HG02571 (cell line): ENCODE measurements at regions not wholly inside any gene's neighbourhood (a gene's known extent, or its start where the extent isn't known, plus 50 kb on each side); places are given as distances from the start of the nearest gene placed in this dataset.

Experiments
- ATAC-seq: cut with Tn5 transposase; IDR thresholded peaks from one replicate; pipeline ENCODE4 v1.9.1; 2021; ENCODE audit warnings: mild to moderate bottlenecking, moderate library complexity; ENCODE audit not compliant: unreplicated experiment

DNA sequence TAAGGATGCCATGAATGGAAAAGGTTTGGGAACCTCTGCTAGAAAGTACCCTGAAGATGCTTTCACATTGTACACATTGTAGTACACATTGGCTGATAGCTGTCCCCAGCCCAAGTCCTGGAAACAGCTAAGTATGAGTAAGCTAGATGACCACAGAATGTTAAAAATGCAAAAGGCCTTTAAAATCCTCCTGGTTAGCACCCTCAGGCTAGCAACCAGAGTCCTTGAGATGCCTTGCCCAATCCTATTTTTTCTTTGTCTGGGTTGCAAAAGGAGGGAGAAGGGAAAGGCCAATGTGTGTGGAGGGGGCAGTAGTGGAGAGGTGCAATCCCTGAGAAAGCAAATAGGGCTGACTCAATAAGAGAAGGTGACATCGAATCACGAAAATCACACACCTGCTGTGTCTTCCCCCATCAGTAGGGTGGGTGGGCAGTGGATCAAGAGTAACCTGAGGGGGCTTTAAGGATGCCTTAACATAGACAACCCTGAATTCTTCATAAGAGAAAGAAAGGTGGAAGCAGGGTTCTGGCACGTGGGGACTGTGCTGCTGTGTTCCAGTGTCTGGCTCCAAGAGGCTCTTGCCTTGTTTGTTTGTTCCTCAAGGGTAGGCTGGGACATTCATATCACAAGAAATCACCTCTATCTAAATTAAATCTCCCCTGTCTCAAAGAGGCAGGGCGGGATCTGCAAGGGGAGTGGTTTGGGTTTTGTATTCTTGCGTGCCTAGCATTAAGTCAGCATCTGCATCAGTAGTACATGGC is 266.2 kb upstream of the PLXNA2 start:
- no peak for ATAC-seq

DNA sequence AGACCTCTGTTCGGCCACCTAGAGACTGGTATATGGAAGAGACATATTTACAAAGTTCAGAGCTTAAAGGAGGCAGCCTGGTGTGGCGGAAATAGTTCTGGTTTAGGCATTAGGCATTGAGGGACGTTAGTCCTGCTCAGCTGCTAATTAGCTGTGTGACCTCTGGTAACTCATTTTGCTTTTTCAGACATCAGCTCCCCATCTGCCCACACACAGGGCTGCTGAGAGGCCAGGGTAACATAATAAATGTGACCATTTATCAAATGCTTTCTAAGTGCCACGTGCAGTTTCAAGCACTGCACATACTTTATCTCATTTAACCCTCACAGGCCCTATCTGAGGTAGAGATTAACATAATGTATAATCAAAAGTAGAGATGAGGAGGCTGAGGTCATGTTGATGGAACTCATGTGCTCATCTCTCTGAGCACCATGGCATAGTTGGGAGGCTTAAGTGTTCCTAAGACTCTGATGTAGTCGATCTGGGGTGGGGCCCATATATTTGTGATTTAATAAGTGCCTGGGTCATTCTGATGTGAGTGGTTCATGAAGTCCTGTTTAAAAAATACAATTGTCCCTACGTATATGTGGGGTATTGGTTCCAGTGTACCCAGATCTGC is 267.2 kb upstream of the PLXNA2 start:
- no peak for ATAC-seq

DNA sequence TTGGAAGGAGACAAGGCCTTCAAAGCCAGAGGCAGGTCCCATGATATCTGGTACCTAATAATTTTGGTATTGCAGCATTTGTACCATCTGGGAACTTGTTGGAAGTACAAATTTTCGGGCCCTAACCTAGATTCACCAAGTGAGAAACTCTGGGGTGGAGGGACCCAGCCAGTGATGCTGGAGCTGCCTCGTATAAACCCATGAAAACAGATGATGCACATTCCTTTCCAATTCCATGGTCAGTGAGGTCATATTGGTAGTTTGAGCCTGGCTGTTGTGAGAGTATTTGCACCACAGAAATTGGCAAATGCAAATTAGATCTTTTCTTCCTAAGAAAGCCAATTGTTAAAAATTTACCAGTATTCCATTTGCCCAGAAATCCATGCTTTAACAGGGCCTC is 269.6 kb upstream of the PLXNA2 start:
- no peak for ATAC-seq

DNA sequence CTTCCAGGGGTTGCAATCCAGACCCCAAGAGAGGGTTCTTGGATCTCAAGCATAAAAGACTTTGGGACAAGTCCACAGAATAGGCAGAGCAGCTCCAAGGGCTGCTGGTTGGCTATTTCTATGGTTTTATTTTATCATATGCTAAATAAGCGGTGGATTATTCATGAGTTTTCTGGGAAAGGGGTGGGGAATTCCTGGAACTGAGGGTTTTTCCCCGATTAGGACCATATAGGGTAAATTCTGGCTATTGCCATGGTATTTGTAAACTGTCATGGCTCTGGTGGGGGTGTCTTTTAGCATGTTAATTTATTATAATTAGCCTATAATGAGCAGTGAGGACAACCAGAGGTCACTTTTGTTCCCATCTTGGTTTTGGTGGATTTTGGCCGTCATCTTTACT is 270.9 kb upstream of the PLXNA2 start:
- ATAC-seq: no peak

DNA sequence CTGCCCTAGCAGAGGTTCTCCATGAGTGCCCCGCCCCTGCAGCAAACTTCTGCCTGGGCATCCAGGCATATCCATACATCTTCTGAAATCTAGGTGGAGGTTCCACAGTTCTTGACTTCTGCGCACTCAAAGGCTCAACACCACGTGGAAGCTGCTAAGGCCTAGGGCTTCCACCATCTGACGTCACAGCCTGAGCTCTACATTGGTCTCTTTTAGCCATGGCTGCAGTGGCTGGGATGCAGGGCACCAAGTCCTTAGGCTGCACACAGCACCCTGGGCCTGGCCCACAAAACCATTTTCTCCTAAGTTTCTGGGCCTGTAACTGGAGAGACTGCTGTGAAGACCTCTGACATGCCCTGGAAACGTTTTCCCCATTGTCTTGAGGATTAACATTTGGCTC is 272.6 kb upstream of the PLXNA2 start:
- no peak for ATAC-seq

DNA sequence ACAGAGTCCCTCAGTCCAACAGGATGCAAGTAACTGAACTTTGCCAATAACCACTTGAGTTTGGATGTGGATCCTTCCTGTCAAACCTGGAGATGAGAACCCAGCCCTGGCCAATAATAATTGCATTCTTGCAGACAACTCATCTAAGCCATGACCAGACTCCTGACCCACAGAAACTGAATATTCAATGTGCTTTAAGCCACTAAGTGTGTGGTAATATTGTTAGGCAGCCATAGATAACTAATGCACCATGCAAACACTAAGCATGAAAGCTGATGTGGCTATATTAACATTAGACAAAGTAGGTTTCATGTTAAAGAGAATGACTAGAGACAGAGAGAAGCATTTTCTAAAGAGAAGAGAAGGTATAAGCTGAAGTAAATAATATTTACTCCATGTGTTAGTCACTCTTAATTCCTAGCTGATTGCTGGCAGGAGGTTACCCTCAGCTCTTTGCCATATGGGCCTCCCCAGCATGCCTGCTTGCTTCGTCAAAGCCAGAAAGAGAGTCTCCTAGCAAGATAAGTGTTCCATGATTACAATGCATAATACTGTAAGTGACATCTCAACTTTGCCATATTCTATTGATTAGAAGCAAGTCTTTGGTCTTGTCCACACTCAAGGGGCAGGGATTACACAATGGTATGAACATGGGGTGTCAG is 276.4 kb upstream of the PLXNA2 start:
- no peak for ATAC-seq

DNA sequence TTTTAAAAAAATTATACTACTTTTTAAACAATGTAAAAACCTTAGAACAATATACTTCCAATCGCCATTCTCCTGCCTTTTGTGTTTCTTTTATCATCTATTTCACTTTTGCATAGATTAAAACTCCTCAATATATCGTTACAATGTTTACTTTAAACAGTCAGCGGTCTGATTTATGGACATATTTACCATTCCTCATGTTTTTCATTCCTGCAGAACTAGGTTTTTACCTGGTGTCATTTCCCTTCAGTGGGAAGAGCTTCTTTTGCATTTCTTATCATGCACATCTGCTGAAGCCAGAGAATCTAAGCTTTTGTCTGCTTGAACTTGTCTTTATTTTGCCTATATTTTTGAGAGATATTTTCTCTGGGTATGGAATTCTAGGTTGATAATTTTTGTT is 277.4 kb upstream of the PLXNA2 start:
- ATAC-seq: no peak

DNA sequence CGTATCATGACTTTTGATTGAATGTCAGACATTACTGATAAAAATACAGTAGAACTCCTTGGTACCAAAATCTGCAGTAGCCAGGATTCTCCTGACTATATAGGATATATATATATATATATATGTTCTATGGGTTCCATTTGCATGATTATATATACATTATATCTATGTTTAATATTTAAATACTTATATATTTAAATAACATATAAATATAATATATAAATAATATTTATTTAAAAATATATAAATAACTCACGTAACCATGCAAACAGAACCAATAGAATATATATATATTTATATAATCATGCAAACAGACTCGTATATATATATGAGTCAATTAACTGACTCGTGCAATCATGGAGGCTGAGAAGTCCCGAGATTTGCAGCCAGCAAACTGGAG is 278.8 kb upstream of the PLXNA2 start:
- ATAC-seq: no peak

DNA sequence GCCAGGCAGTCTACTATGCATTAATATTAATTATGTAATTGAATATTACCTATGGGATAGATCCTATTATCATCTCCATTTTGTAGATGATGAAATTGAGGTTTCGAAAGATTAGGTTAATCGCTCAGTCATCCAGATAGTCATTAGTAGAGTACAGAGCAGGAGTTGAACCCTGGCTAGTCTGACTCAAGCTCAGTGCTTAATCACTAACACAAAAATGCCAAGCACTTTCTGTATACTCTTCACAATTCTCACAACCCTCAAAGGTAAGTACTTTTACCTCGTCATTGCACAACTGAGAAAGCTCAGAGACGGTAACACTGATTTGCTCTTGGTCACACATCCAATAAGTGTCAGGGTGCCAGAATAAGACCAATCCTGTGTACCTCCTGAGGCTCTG is 280.2 kb upstream of the PLXNA2 start:
- no peak for ATAC-seq

DNA sequence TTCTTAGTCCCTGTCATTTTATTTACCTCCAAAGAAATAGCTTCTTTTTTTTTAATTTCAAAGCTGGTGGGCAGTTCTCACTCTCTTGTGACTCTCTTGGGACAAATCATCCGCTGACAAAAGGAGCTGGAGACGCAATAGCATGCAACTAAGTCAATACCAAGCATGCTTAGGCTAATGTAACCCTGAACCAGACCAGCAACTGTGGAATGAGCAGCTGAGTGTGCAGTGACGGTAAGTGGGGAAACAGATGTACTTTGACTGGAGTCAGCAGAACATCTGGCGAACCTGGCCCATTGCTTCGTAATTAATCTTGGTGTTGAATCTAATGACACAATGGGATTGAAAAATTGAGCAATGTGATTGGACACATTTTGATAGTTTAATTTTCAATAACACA is 280.7 kb upstream of the PLXNA2 start:
- no peak for ATAC-seq

DNA sequence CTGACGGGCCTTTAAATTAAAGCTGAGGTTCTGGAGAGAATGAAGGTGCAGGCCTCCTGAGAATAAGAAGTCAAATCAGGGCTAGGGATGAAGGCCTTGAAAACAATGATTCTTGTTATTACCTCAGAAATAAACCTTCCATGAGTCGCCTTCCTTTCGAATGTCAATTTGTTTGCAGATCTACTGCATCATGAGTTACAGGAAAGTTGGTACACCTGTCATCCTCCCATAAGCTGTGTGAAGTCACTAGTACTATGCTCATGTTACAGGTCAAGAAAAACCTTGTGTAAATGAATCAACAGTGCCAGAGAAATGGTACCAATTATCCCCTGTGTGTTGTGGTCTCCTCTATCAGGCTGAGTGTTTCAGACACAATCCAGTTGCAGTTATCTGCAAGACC is 281.2 kb upstream of the PLXNA2 start:
- ATAC-seq: no peak

DNA sequence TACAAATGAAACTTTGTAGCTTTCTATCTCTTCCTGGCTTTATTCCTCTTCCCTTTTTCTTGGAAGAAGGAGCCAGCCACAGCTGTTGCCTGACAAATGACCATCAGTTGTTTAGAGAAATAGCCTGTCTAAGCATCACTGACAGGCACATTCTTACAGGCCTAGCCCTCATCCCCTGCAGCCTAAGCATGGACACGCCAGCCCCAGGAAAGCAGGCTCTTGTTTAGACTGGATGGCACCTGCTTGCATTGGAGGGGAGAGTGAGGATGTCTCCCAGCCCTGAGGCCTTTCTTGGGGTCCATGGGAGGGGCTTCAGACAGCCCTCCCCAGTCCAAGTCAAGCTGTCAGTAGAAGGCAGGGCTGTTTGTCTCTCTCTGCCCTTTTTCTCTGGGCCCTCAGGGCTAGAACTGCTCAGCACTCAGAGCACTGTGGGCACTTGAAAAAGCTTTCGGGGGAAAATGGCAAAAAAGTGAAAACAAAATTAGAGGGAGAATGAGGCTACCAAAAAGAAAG is 282.5 kb upstream of the PLXNA2 start:
- no peak for ATAC-seq

DNA sequence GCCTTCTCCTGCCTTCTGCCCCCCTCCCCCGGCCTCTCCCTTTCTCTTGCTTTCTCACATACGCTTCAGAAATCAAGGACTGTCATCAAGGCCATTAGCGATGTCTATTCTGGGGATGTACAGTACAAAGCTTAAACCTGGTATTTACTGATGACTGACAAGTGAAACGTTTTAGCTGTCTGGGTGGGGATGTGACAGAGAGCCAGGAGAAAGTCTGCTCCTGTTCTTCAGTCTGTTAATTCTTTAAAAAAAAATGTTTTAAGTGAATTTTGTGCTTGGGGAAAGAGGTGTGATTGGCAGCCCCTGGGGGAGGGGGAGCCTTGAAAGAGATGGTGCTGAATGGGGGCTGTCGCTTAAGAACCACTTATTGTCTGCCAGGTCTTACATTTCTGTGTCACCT is 283.0 kb upstream of the PLXNA2 start:
- ATAC-seq: no peak

DNA sequence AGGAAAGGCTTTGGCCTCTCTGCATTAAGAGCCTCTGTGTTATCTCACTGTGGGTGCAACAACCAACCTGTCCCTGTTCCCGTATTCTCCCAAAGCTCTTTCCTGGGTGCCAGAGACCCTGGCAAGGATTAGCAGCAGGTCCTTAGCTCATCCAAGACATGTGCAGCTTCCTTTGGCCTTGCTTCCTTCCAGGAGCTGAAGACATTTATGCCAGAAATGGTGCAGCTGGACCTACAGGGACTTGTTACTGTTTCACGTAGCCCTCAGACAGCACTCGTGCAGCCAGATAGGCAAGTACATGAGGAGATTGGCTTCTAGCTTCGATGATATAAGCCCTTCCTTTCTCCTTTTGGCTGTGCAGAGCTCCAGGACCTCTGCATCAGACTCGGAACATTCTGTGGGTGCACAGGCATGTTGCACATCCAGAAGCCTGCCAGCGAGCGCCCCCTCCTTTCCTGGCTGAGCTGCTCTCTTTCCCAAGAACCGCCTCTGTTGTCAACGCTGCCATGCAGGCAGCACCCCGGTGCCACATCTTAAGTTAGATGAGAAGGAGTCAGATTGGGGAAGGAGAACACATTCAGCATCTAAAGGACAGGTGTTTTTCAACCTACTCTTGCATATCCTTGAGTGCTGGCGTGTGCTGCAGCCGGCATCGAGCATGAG is 284.5 kb upstream of the PLXNA2 start:
- no peak for ATAC-seq

DNA sequence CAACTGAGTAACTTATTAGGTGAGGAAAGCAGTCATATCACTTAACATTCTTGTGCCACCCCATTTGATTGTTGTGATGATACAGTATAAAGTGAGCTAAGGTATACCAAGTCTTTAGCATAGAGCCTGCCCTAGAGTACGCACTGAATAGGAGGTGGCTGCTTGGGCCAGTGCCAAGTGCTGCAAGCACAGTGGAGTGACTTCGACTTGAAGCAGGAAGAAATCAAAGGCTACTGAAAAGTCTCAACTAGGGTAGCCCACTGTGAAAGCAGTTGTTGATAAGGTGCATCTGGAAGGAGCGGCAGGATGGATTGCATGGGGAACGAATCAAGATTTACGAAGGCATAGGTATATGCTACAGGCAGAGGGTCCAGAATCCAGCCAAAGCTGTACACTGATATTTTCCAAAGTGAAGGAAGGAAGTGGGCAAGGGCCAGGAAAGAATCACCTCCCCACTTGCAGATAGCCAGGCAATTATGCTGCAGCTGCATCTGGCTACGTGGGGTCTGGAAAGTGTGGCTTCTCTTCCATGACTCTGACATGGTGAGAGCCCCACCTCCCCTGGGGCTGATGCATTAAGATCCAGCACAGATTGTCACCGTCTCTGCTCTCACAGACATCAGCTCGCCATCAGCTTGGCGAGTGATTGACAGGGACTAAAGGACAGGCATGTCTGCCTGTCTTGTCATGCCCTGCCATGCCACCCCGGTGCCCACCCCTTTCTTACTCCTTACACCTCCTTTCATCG is 287.0 kb upstream of the PLXNA2 start:
- no peak for ATAC-seq

DNA sequence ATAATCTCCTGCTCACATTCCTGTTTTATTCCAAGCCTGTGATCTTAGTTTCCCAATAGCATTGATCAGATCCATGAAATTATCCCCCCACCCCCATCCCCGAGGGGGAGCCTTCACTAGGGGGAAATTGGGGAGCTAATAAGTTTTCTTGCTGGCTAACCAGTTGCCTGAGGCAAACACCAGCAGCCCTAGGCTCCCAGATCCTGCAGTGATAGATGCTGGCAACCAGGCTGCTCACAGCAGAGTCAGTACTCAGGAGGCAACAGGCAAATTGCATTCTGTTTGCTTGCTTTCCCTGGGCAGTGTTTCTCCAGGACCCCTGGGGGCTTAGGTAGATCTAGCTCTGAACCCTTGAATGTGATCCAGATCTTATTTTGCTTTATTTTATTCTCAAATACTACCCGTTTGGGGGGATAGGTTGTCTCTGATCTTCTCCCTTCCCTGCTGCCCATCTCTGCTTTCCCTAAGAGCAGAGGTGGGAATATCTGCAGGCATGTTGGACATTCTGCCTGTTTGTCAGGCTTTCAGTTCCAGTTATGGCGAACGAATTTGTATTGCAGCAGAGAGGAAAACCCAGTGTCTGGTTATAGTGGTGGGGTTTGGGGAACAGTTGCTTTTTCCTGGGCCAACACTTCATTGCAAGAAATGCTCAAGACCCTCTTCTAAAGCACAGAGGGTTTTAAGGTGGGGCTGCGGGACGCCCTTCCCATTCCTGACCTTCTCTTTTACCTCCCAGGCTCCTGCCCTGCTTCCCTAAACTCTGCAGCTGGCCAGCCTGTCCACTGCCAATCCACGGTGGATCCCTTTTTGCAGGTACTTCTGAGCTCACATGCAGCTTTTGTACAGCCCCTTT is 289.8 kb upstream of the PLXNA2 start:
- no peak for ATAC-seq

DNA sequence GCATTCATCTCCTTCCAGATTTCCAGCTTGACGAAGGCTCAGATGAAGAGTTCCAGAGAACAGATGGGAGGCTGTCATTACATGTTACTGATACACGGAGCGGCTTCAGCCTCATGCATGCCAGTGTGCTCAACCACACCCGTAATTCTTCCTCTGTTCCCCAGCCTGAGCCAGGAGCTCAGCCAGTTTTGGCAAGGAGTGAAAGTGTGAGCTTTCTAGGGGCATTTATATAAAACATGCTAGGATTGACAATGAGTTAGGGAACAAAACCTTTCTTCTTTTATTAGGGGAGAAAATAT is 290.4 kb upstream of the PLXNA2 start:
- no peak for ATAC-seq

DNA sequence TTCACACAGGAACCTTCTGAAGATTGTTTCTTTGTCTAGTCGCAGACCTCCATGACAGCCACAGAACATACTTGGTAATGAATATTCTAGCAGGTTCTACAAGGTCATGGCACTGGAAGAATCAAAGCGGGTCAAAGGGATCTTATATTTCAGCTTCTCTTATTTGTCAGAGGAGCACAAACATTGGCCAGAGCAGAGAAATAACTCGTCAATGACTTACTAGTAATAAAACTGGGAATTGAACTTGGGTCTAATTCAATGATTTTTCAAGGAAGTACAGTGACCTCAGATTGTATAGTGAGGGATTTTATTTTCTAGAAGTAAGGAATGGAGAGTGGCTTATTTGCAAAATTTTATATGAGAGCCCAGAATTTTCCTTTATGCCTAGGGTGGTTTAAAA is 290.8 kb upstream of the PLXNA2 start:
- ATAC-seq: no peak

DNA sequence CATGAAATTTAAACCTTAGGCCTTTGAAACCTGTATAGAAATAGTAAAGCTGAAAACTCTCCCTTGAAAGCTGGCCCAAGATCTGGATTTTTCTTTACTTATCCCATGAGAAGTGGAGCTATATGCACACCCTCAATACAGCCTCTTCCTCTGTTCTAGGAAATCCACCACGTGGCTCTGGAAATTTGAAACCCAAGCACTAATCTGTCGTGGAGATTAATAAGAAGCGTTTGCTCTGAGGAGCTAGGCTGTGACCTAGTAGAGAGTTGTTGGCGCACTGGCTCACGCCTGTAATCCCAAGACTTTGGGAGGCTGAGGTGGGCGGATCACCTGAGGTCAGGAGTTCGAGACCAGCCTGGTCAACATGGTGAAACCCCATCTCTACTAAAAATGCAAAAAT is 291.3 kb upstream of the PLXNA2 start:
- ATAC-seq: no peak

DNA sequence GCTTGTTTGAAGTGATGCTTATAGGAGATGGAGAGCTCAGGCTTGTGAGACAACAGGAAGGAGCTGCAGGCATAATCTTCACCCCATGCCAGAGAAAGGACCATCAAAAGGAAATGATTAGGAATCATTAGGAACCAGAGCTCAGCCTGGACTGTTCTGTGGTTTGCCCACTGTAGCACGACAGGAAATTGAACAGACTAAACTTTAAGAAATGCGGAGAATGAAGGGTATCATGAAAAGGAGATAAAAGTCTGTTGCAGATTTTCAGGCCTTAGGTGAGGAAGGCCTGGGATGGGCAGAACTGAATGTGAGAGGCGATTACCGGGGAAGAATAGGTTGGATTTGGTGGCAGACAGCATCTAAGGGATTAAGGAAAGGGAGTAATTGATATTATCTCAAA is 292.0 kb upstream of the PLXNA2 start:
- no peak for ATAC-seq
